IPS-18c (cell line): ENCODE measurements at regions not wholly inside any gene's neighbourhood (a gene's known extent, or its start where the extent isn't known, plus 50 kb on each side); places are given as distances from the start of the nearest gene placed in this dataset.
"Not testable (repeated sequence)": the region's sequence is repeated elsewhere in the genome, so short reads cannot be mapped to it uniquely, and the experiment has no call there.

Source experiments
- H3K4me3 ChIP-seq: 2 replicates; pipeline ENCODE4 v1.7.0; 2013; ENCODE audit warnings: low read depth, mild to moderate bottlenecking, low read length, moderate library complexity; ENCODE audit not compliant: insufficient read depth
- H3K9me3 ChIP-seq: one replicate; pipeline ENCODE4 v1.6.1; 2013; ENCODE audit warnings: mild to moderate bottlenecking, low read length, moderate library complexity; ENCODE audit not compliant: control insufficient read depth, insufficient read depth

GRCh38 chr12:97862072-97862471, 399.5 kb downstream of the RMST start:
- Histone ChIP-seq H3K9me3 (no peaks in the 10 kb centered on the region), H3K4me3 (no peak overlapping the region)

- Histone ChIP-seq H3K9me3 (no peaks in the 10 kb centered on the region), H3K4me3 (no peak overlapping the region)
Observed at GRCh38 chr12:97875064-97875463, 412.5 kb downstream of the RMST start.

GRCh38 chr12:97876780-97877179, 414.2 kb downstream of the RMST start:
- Histone ChIP-seq H3K4me3 (no peak overlapping the region), H3K9me3 (no peaks in the 10 kb centered on the region)

GRCh38 chr12:97877404-97877803, 414.8 kb downstream of the RMST start:
- no peaks in the 10 kb centered on the region for H3K9me3 ChIP-seq
- no peak overlapping the region for H3K4me3 ChIP-seq

- H3K4me3 ChIP-seq = no peak overlapping the region
- no peaks in the 10 kb centered on the region for H3K9me3 ChIP-seq
Observed at GRCh38 chr12:97886511-97887176, 424.0 kb downstream of the RMST start.

GRCh38 chr12:97897881-97898280, 435.3 kb downstream of the RMST start:
- not testable (repeated sequence) for H3K9me3 ChIP-seq, H3K4me3 ChIP-seq

GRCh38 chr12:97899529-97899928, 436.9 kb downstream of the RMST start:
- H3K9me3 ChIP-seq = no peaks in the 10 kb centered on the region

GRCh38 chr12:97899956-97900355, 437.4 kb downstream of the RMST start:
- Histone ChIP-seq H3K9me3 (no peaks in the 10 kb centered on the region), H3K4me3 (no peak overlapping the region)

More at GRCh38 chr12:97899529-97899928, 436.9 kb downstream of the RMST start:
- no peak overlapping the region for H3K4me3 ChIP-seq

- H3K4me3 ChIP-seq = no peak overlapping the region
Observed at GRCh38 chr12:97903356-97903755, 440.8 kb downstream of the RMST start.

GRCh38 chr12:97907504-97907903, 444.9 kb downstream of the RMST start:
- Histone ChIP-seq H3K4me3 (no peak overlapping the region), H3K9me3 (no peaks in the 10 kb centered on the region)

More at GRCh38 chr12:97903356-97903755, 440.8 kb downstream of the RMST start:
- H3K9me3 ChIP-seq = no peaks in the 10 kb centered on the region

GRCh38 chr12:97910559-97910958, 448.0 kb downstream of the RMST start:
- H3K4me3 ChIP-seq = no peak overlapping the region
- no peaks in the 10 kb centered on the region for H3K9me3 ChIP-seq

- H3K4me3 ChIP-seq = no peak overlapping the region
Observed at GRCh38 chr12:97912943-97913342, 450.3 kb downstream of the RMST start.

GRCh38 chr12:97921979-97922722, 459.5 kb downstream of the RMST start:
- Histone ChIP-seq H3K4me3 (no peak overlapping the region), H3K9me3 (no peaks in the 10 kb centered on the region)

More at GRCh38 chr12:97912943-97913342, 450.3 kb downstream of the RMST start:
- H3K9me3 ChIP-seq = no peaks in the 10 kb centered on the region

GRCh38 chr12:97923546-97923945, 460.9 kb downstream of the RMST start:
- Histone ChIP-seq H3K4me3 (no peak overlapping the region), H3K9me3 (no peaks in the 10 kb centered on the region)

- no peak overlapping the region for H3K4me3 ChIP-seq
- H3K9me3 ChIP-seq = no peaks in the 10 kb centered on the region
Observed at GRCh38 chr12:97924122-97924521, 461.5 kb downstream of the RMST start.

GRCh38 chr12:97927977-97928376, 465.4 kb downstream of the RMST start:
- Histone ChIP-seq H3K9me3 (no peaks in the 10 kb centered on the region), H3K4me3 (no peak overlapping the region)

GRCh38 chr12:97936165-97936564, 473.6 kb downstream of the RMST start:
- no peak overlapping the region for H3K4me3 ChIP-seq

GRCh38 chr12:97938031-97938430, 475.4 kb downstream of the RMST start:
- Histone ChIP-seq H3K9me3 (no peaks in the 10 kb centered on the region), H3K4me3 (no peak overlapping the region)

More at GRCh38 chr12:97936165-97936564, 473.6 kb downstream of the RMST start:
- H3K9me3 ChIP-seq = no peaks in the 10 kb centered on the region
